ENCODE measurements at regions not wholly inside any gene's neighbourhood (a gene's known extent, or its start where the extent isn't known, plus 50 kb on each side); places are given as distances from the start of the nearest gene placed in this dataset.

GRCh38 chr18:55696811-55697210 is 108.8 kb upstream of the TCF4 start:
- no peak for DNase-seq
- Histone ChIP-seq H3K9me3 (no peaks in the 10 kb centered on the region), H3K4me1 (no peaks in the 10 kb centered on the region), H3K27ac (no peak overlapping the region), H3K36me3 (no peaks in the 10 kb centered on the region), H3K4me3 (no peak overlapping the region), H3K27me3 (no peaks in the 10 kb centered on the region)
- TF ChIP-seq POLR2AphosphoS5 (IDR thresholded peaks at IDR 0.05) = no peak
- TF ChIP-seq EP300 (IDR thresholded peaks at IDR 0.05) = no peak
- TF ChIP-seq POLR2A (IDR thresholded peaks at IDR 0.05) = no peak
- no peak for TF ChIP-seq CTCF (IDR thresholded peaks at IDR 0.05)
- ATAC-seq (ENCODE audit: low FRiP score in 2 of 2) = no peak
- 81 to 91% methylated on average over 3 of the region's 3 CpGs for whole genome bisulfite sequencing, 2 donors

- no peaks in the 10 kb centered on the region for H3K9me3 ChIP-seq
- no peaks in the 10 kb centered on the region for H3K27me3 ChIP-seq
- no peaks in the 10 kb centered on the region for H3K4me1 ChIP-seq
- ATAC-seq (ENCODE audit: low FRiP score in 2 of 2) (no peak), DNase-seq (no peak)
- no peak overlapping the region for H3K27ac ChIP-seq
- TF ChIP-seq POLR2A (IDR thresholded peaks at IDR 0.05) (no peak), POLR2AphosphoS5 (IDR thresholded peaks at IDR 0.05) (no peak), CTCF (IDR thresholded peaks at IDR 0.05) (no peak), EP300 (IDR thresholded peaks at IDR 0.05) (no peak)
- no peaks in the 10 kb centered on the region for H3K36me3 ChIP-seq
- no peak overlapping the region for H3K4me3 ChIP-seq
Observed at GRCh38 chr18:55695091-55695490, 107.1 kb upstream of the TCF4 start.

- no peak for TF ChIP-seq POLR2AphosphoS5 (IDR thresholded peaks at IDR 0.05)
- no peak for TF ChIP-seq EP300 (IDR thresholded peaks at IDR 0.05)
- no peak for TF ChIP-seq CTCF (IDR thresholded peaks at IDR 0.05)
- no peak for TF ChIP-seq POLR2A (IDR thresholded peaks at IDR 0.05)
- no peak for ATAC-seq (ENCODE audit: low FRiP score in 2 of 2)
- no peaks in the 10 kb centered on the region for H3K4me1 ChIP-seq
- no peaks in the 10 kb centered on the region for H3K36me3 ChIP-seq
- no peaks in the 10 kb centered on the region for H3K27me3 ChIP-seq
- no peak overlapping the region for H3K27ac ChIP-seq
- no peaks in the 10 kb centered on the region for H3K9me3 ChIP-seq
- 52 to 56% methylated on average over 1 of the region's 1 CpG for WGBS, 2 donors
- H3K4me3 ChIP-seq = no peak overlapping the region
- no peak for DNase-seq
Observed at GRCh38 chr18:55694291-55694690, 106.3 kb upstream of the TCF4 start.

- no peaks in the 10 kb centered on the region for H3K36me3 ChIP-seq
- DNase-seq (no peak), ATAC-seq (ENCODE audit: low FRiP score in 2 of 2) (no peak)
- no peaks in the 10 kb centered on the region for H3K27me3 ChIP-seq
- WGBS, 2 donors = 61 to 70% methylated on average over 4 of the region's 4 CpGs
- no peak overlapping the region for H3K27ac ChIP-seq
- H3K9me3 ChIP-seq = no peaks in the 10 kb centered on the region
- no peaks in the 10 kb centered on the region for H3K4me1 ChIP-seq
- H3K4me3 ChIP-seq = no peak overlapping the region
- no peak for TF ChIP-seq POLR2AphosphoS5 (IDR thresholded peaks at IDR 0.05)
- TF ChIP-seq POLR2A (IDR thresholded peaks at IDR 0.05) = no peak
- no peak for TF ChIP-seq CTCF (IDR thresholded peaks at IDR 0.05)
- no peak for TF ChIP-seq EP300 (IDR thresholded peaks at IDR 0.05)
Observed at GRCh38 chr18:55688030-55688429, 100.0 kb upstream of the TCF4 start.

- H3K4me1 ChIP-seq = no peaks in the 10 kb centered on the region
- H3K9me3 ChIP-seq = no peaks in the 10 kb centered on the region
- no peak overlapping the region for H3K27ac ChIP-seq
- H3K36me3 ChIP-seq = no peaks in the 10 kb centered on the region
- WGBS, 2 donors = 86 to 91% methylated on average over 3 of the region's 3 CpGs
- ATAC-seq (ENCODE audit: low FRiP score in 2 of 2) (no peak), DNase-seq (no peak)
- no peak overlapping the region for H3K4me3 ChIP-seq
- no peak for TF ChIP-seq POLR2AphosphoS5 (IDR thresholded peaks at IDR 0.05)
- no peak for TF ChIP-seq POLR2A (IDR thresholded peaks at IDR 0.05)
- no peak for TF ChIP-seq EP300 (IDR thresholded peaks at IDR 0.05)
- TF ChIP-seq CTCF (IDR thresholded peaks at IDR 0.05) = no peak
- H3K27me3 ChIP-seq = no peaks in the 10 kb centered on the region
Observed at GRCh38 chr18:55687106-55687505, 99.1 kb upstream of the TCF4 start.
